Stimulated activated CD4-positive, alpha-beta T cell treated with anti-CD3 and anti-CD28 coated beads, Interleukin-2, amount 100 ng/mL, for 48 hours (primary cell): ENCODE measurements at regions not wholly inside any gene's neighbourhood (a gene's known extent, or its start where the extent isn't known, plus 50 kb on each side); places are given as distances from the start of the nearest gene placed in this dataset.
A peak's percentile ranks its signal among the peaks of the same experiment; 100 is the strongest.
"Not testable (repeated sequence)": the region's sequence is repeated elsewhere in the genome, so short reads cannot be mapped to it uniquely, and the experiment has no call there.

Experiments
- DNase-seq, 2 donors: peaks; one replicate each; pipeline ENCODE4 v3.0.0-alpha.2; 2020

DNA sequence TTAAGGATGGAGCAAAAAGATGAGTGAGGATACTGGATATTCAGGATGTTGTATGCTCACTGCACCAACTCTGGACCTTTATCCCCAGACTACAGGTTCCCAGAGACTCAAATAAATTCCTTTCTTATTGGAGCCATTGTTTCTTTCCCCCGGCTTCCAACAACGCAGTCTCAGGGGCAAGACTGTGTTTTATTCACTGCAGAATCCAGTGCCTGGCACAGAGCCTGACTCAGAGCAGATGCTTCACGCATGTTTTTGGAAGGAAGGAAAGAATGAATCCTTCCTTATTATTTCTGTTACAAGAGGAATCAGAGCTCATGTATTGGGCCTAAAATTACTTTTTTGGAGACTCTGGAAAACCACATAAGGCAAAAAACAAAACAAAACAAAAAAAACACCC lies 96.0 kb upstream of the VGLL4 start:
- no peak for DNase-seq

DNA sequence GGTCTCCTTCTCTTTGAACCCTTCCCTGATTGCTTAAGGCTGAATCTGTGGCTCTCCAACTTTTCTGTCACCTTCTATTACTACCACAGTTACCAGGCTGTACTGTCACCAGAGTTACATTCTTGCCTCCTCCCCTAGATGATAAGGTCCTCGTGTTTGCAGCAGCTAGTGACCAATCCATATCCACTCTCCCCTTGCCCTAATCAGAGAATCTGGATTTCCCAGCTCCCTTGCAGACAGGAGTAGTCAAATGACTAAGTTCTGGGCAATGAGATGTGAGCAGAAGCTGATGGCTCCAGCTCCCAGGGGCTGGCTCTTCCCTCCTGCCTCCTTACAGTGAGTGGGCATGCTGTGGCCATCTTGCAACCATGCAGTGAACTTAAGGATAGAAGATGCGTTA lies 95.4 kb upstream of the VGLL4 start:
- DNase-seq: no peak

DNA sequence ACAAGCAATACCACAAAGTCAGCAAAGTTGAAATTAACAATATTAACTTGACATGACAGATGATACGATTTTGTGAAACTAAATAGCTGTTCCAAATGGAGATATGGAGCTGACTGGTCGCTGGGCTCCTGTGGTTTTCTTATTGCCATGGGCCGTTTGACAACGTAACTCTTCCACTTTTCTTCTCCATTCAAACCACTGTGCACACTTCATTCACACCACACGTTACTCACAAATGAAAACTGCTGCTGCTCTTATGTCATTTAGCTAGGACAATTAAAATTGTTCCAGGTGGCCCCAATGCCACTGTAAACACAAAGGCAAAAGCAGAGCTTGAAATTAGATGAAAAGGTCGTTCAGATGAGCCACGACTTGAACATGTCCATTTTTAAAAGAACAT lies 94.0 kb upstream of the VGLL4 start:
- no peak for DNase-seq

DNA sequence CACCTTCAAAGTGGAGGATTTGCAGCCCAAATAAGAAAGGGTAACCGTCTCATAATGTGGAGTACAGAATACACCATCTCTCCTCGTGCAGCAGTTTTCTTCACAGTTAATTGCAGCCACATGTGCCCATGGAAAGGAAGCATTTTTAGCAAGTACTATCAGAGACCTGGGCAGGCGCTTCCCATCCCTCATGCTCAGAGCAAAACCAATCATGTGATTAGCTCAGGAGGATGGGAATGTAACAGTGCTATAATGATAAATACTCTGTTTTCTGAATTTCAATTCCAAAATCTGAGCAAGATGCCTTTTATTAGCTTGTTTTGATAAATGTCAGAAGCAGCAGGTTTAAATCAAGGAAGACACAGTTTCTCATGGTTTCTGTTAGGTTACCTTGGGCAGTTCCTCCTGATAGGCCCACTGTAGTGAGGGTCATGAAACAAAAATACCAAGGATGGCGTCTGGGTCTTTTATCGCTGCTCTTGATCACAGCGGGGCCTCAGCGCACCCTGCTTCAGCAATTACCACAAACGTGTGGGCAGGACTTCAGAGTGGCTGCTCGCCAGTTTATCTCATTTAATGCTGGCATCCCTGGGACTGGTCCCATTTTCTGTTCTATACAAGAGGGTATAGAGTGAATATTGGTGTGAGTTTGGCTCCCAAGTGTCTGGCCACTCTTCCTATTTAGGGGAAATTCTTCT lies 92.6 kb upstream of the VGLL4 start:
- no peak for DNase-seq

DNA sequence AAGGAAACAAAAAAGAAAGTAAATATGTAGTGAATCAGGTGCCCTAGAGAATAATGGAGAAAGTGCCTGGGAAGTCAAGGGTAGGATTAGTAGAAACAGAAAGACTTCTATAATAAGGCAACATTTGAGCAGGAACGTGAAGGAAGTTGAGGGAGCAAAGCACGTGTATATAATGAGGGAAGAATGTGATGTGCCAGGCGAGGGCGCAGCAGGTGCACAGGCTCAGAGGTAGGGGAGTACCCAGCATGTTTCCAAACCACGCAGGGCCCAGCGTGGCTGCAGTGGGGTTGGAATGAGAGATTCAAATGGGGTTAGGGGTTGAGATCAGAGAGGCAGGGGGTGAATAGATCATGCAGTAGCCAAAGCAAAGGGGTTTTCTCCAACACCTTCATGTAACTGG lies 91.9 kb upstream of the VGLL4 start:
- DNase-seq: no peak

DNA sequence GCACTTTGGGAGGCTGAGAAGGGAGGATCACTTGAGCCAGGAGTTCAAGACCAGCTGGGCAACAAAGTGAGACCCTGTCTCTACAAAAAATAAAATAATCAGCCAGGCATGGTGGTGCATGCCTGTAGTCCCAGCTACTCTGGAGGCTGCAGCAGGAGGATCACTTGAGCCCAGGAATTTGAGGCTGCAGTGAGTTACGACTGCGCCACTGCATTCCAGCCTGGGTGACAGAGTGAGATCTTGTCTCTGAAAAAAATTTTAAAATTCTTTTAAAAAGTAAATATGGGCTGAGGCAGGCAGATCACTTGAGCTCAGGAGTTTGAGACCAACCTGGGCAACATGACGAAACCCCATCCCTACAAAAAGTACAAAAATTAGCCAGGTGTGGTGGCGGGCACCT lies 91.4 kb upstream of the VGLL4 start:
- DNase-seq: not testable (repeated sequence)

DNA sequence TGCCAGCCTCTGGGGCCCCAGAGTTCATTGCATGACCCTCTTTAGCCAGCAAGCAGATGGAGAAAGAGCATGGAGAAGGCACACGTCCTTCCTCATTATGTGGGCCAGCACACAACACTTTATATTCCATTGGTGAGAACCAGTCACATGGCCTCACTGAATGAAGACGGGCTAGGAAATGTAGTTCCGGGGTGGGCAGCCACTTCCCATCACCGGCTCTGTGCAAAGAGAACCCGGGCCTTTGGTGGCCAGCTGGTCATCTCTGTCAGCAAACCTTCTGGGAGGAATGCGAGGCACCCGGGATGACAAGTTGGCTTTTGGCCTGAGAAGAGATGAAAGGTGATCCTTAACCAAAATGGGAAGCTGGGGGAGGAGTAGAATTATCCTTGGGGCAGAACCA lies 90.2 kb upstream of the VGLL4 start:
- DNase-seq: no peak

DNA sequence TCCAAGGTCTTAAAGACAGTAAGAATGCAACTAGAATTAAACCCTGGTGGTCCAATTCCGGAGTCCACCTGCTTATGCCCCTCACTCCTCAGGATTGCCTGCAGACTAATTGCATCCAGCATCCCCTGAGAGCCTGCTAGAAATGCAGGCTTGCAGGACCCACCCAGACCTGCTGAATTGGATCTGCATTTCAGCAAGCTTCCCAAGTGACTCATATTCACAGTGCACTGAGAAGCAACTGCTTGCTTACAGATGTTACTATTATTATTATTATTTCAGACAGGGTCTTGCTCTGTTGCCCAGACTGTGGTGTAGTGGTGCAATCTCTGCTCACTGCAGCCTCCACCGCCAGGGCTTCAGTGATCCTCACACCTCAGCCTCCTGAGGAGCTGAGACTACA lies 83.5 kb upstream of the VGLL4 start:
- DNase-seq: no peak

DNA sequence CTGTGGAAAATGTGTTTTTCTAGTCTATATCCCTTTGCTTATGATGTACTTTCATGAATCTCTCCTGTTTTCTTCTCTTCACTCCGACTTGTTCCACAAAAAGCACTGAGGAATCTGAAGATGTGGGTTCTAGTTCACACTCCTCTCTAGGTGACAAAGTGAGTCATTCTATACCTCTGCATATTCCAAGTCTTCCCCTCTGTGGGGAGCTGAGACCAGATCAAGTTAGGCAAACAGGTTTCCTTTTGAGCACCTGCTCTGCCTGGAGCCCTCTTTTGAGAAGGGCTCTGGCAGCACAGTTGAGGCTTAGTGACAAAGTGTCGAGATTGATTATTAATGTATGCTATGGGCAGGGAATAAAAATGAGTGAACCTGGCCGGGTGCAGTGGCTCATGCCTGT lies 82.4 kb upstream of the VGLL4 start:
- no peak for DNase-seq

DNA sequence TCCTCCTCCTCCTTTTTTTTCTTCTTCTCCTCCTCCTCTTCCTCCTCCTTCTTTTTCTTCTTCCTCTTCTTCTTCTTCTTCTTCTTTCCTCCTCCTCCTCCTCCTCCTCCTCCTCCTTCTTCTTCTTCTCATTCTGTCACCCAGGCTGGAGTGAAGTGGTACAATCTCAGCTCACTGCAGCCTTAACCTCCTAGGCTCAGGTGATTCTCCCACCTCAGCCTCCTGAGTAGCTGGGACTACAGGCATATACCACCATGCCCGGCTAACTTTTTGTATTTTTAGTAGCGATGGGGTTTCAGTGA lies 81.6 kb upstream of the VGLL4 start:
- not testable (repeated sequence) for DNase-seq

DNA sequence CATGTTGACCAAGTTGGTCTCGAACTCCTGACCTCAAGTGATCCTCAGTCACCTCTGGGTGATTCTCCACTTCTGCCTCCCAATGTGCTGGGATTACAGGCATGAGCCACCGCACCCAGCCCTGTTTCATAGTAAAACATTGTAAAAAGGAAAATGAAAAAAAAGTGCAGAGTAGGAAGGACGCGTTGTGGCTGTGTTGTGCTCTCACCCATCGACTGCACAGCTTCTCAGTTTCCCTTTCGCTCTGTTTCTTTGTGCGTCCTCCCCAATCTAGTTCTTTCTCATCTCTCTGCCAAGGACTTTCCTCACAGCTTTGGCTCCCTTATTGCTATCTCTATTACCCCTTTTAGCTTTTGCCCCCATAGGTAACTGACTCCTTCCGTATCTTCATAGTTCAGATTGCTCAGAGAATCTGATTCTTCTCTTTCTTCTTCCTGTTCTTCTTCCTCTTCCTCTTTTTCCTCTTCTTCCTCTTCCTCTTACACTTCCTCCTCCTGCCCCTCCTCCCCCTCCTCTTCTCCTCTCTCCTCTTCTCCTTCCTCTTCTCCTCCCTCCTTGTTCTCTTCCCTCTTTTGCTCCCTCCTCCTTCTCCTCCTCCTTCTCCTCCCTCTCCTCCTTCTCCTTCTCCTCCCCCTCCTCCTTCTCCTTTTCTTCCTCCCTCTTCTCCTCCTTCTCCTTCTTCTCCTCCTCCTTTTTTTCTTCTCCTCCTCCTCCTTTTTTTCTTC lies 81.1 kb upstream of the VGLL4 start:
- DNase-seq: no peak

DNA sequence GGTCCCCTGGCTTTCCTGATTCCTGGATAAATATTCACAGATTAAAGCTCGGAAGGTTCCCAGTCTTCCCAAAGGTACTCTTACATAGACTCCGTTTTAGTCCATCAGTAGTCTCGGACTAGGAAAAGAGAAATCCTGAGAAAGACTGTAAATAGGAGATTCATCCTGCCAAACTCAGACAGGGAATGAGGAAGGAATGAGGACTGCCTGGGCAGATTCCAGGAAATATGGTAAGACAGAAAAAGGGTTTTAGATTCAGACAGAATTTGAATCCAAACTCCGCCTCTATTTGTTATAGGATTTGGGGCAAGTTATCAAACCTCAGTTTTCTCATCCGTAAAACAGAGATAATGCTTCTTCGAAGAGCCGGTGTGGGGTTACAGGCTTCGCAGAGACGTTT lies 77.8 kb upstream of the VGLL4 start:
- DNase-seq: no peak

DNA sequence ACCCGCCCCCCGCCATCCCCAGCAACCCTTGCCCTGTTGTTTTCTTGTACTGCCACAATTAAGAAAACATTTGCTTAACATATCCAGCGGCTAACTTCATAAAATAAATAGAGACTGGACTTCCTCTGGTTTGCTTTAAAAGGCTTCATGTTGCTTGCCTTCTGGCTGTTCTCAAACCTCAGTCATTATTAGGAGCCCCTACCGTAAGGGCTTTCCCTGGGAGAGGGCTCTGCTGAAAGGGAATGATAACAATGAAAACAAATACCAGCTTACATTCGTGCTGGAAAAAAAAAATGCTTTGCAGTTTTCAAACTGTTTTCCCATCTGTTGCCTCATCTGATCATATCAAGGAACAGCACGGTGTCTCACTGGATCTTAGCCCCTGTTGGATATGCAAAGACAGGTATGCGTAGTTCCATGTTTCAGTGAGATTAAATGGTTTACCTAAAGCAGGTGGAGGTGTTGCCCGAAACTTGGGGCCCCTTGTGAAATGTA lies 77.2 kb upstream of the VGLL4 start:
- no peak for DNase-seq

DNA sequence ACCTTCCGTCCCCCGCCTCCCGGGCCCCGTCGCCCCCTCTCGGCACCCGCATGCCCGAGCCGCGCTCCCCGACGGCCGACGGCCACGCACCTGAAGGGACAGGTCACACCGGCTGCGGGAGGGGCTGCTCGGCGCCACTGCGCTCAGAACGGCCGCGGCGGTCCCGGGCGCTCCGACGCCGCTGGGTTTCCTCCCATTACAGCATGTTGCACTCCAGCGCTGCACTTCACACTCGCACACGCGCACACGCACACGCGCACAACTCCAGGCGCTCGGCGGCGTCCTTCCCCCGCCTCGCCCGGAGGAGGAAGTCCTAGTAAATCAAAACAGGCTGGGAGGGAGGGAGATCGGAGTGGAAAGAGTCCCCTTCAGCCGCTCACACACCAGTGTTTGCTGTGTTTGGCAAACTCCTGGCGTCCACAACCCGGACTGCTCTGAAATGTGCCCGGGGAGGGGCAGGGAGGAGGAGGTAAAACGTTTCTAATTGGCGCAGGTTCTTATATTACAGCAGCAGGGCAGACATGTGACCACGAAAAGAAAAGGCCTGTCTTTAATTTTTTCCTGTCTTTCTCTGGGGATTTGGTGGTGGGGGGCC lies 76.7 kb upstream of the VGLL4 start:
- peak; percentile 34 to 36 for DNase-seq

DNA sequence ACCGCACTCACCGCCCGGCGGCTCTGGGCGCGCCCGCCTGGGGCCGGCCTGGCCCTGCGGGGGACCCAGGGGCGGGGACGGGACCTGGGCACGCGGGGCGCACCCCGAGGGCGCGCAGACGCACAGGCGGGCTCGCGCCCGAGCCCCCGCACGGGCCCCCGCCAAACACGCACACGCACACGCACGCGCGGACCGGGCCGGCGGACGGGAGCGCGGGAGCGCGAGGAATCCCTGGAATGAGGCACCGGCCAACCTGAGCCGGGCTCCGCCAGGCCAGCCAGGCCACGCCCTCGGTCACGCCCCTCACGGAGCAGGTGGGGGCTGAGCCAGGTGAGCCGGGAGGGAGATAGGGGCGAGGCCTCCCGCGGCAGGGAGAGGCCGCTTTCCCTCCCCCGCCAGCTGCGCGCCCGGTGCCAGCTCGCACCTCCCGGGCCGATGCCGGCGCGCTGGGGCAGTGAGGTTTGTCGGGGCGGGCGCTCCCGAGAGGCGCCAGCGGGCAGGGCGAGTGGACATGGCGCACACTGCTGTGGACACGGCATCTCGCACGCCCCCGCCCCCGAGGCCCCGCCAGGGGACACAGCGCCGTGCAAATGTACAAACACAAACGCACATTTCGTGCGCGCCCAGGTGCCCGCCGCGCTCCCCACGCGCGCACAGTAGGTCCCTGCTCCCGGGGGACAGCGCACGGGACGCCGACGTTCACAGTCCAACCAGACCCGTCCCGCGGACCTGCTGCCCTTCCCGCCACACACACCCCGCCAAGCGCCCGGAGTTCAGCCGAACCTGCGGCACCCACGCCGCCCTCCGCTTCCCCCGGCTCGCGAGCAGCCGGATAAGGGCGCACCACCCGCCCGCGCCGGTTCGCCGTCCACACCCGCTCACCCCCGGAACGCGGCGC lies 75.9 kb upstream of the VGLL4 start:
- peak; percentile 55 to 57 for DNase-seq

DNA sequence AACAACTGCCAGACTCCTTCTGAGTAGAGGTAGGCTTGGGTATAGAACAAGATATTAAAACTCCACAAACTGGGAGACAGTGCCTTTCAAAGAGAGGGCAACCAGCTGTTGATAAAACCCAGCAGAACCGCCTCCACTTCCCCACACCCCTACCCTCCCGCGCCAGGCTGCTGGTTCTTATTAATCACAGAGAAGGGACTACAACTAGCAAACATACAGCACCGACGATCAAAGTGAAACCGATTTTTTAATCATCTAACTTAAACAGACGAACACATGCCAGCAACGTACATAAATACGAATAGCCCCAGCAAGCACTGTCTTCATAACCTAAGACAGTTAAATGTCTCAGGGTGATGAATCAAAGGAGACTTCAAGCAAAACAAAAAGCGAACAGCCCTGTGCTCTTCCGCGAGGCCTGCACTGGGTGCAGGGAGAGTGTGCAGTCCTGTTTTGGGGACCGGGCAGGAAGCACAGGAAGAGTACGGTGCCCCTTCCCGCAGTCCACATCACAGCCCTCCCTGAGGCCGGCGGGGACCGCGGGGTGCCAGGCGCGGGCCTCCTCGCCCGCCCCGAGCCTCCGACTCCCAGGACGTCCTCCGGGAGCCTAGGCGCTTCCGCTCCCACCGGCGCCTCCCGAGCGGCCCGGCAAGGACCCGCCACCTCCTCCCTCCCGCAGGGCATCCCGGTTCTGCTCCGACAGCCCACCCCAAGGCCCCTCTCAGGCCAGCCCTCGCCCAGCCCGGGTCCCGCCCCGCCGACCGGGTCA lies 75.1 kb upstream of the VGLL4 start:
- peak; percentile 23 to 29 for DNase-seq

DNA sequence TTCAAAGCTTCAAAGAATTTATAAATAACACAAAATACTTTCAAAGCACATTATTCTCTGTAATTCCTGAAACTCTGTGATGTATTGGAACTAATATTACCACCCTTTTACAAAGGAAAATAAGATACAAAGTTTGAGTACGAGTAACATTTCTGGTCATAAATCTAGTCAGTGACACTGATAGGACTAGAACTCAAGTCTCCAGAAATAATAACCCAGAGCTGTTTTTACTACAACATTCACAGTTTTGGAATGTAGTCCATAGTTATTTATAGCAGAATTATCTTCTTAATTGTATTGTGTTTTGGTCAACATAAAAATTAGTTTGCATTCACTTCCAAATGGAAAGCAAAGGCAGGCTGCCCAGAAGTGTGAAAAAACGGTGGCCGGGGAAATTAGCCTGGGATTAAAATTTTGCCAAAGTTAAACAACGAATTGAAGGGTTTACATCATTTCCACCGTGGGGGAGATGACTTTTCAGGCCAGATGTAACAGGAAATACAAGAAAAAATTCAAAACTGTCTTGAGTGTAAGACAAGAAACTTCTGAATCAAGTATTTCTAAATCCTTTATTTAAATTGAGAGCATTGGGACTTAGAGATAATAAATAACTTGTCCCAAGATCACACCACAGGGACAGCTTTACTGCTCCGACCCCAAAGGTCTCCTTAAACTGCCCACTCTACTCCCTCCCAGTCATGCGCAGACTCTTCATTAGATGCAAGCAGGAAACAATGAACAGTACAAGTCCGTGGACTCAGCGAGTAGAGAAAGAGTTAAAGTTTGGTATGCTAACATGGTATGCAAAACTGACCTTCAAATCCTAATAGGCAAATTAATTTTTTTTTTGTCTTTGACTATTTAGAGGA lies 74.3 kb upstream of the VGLL4 start:
- no peak for DNase-seq

DNA sequence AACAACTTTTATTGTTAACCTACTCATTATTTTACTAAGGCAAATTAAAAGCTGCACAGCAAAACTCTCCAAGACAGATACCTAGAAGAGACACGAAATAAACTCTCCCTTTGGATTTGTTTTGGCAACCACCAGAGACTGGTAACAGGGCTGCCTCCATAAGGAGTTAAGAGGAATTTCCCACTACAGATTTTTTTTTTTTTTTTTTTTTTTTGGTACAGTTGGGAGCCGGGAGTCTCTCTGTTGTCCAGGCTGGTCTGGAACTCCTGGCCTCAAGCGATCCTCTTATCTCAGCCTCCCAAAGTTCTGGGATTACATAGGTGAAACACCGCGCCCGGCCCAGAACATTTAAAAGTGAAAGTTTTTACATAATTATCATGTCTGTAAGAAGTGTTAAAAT lies 73.6 kb upstream of the VGLL4 start:
- no peak for DNase-seq

DNA sequence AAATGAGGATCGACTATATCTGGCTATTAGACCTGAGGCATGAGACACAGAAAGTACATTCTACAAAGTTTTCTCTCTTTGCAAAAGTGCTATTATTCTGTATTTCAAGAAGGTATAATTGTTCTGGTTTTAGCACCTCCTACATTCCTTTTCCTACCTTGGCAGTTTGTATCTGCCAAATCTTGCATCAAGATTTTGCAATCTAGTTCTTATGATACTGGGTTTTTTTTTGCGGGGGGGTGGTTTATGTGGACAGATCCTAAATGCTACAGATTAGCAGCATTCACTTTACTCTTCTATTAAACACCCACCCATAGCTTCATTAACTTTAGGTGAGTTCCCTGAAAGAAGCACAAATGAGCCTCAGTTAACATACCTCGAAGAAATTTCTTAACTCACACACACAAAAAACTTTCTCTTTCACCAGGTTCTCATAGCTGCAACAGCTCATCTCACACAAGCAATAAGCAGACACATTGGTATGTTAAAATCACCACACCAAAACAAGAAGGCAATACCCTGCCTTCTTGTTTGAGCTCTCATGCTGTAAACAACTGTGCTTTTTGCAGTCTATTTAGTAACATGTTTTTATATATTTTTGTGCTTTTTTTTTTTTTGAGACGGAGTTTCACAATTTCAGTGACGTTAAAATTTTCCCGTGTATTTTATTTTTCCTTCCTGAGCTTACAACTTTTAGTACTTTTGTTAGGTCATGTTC lies 73.0 kb upstream of the VGLL4 start:
- DNase-seq: no peak

DNA sequence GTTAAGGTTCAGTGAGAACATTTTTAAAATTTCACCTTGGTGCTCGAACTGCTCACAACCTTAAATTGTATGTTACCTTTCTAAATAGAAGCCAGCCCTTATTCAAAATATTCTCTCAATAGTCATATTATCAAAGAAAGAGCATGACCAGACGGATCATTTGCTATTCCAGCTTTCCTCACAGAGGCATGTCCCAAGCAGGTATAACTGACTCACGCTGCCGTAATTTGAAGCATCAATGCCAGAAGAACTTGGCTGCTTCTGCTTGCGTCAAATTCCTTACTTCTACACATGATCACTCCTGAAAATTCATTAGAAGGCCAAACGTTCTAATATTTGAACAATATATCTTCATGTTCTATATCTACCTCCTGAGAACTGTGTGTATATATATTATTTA lies 69.5 kb upstream of the VGLL4 start:
- no peak for DNase-seq

DNA sequence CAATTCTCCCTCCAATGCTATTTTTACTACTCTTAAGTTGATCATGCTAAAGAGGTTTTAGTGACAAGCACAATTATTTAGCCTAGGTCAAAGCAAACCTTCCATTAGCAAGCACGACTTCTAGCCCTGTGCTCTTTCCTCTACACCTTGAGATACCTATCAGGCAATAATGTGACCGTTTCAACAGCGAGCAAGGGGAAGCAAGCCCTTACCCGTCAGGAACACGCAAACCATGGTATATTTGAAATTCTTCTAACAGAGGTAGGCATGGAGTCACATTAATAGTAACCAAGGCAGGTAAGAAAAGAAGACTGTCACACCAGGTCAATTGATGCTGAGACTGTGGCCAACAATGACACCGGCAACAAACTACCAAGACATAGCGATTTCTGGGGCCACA lies 68.9 kb upstream of the VGLL4 start:
- DNase-seq: no peak
